SKM-1 (cell line): ENCODE measurements at regions not wholly inside any gene's neighbourhood (a gene's known extent, or its start where the extent isn't known, plus 50 kb on each side); places are given as distances from the start of the nearest gene placed in this dataset.
"Not testable (repeated sequence)": the region's sequence is repeated elsewhere in the genome, so short reads cannot be mapped to it uniquely, and the experiment has no call there.

Experiments
- DNase-seq: peaks from one replicate; lab custom pipeline; 2025; ENCODE audit not compliant: unreplicated experiment; lab: John Stamatoyannopoulos, UW

GRCh38 chr11:130979386-130979972 lies 63.2 kb upstream of the SNX19 start:
- no peak for DNase-seq

- no peak for DNase-seq
Observed at GRCh38 chr11:130980071-130980862, 64.0 kb upstream of the SNX19 start.

GRCh38 chr11:130984241-130984640 lies 68.0 kb upstream of the SNX19 start:
- not testable (repeated sequence) for DNase-seq

GRCh38 chr11:130992788-130993187 lies 76.5 kb upstream of the SNX19 start:
- no peak for DNase-seq

GRCh38 chr11:130994043-130994442 lies 77.8 kb upstream of the SNX19 start:
- DNase-seq = no peak

- no peak for DNase-seq
Observed at GRCh38 chr11:130995266-130995665, 79.0 kb upstream of the SNX19 start.

- DNase-seq = no peak
Observed at GRCh38 chr11:130997278-130997677, 81.0 kb upstream of the SNX19 start.

GRCh38 chr11:130999086-130999485 lies 82.8 kb upstream of the SNX19 start:
- no peak for DNase-seq

GRCh38 chr11:130999992-131000770 lies 83.9 kb upstream of the SNX19 start:
- no peak for DNase-seq

- DNase-seq = no peak
Observed at GRCh38 chr11:131002145-131002544, 85.9 kb upstream of the SNX19 start.

GRCh38 chr11:131005829-131006228 lies 89.5 kb upstream of the SNX19 start:
- no peak for DNase-seq

GRCh38 chr11:131025020-131025419 lies 108.7 kb upstream of the SNX19 start:
- no peak for DNase-seq

GRCh38 chr11:131025421-131026125 lies 109.3 kb upstream of the SNX19 start:
- no peak for DNase-seq

- DNase-seq = no peak
Observed at GRCh38 chr11:131027491-131027890, 111.2 kb upstream of the SNX19 start.

- DNase-seq = no peak
Observed at GRCh38 chr11:131033151-131033651, 116.9 kb upstream of the SNX19 start.

GRCh38 chr11:131036514-131036913 lies 120.2 kb upstream of the SNX19 start:
- no peak for DNase-seq

- no peak for DNase-seq
Observed at GRCh38 chr11:131037873-131038272, 121.6 kb upstream of the SNX19 start.

- DNase-seq = no peak
Observed at GRCh38 chr11:131038597-131038996, 122.3 kb upstream of the SNX19 start.

GRCh38 chr11:131041331-131042040 lies 125.2 kb upstream of the SNX19 start:
- DNase-seq = no peak

- no peak for DNase-seq
Observed at GRCh38 chr11:131042041-131042390, 125.7 kb upstream of the SNX19 start.

- no peak for DNase-seq
Observed at GRCh38 chr11:131043251-131043650, 127.0 kb upstream of the SNX19 start.
